ENCODE measurements at regions not wholly inside any gene's neighbourhood (a gene's known extent, or its start where the extent isn't known, plus 50 kb on each side); places are given as distances from the start of the nearest gene placed in this dataset.

DNA sequence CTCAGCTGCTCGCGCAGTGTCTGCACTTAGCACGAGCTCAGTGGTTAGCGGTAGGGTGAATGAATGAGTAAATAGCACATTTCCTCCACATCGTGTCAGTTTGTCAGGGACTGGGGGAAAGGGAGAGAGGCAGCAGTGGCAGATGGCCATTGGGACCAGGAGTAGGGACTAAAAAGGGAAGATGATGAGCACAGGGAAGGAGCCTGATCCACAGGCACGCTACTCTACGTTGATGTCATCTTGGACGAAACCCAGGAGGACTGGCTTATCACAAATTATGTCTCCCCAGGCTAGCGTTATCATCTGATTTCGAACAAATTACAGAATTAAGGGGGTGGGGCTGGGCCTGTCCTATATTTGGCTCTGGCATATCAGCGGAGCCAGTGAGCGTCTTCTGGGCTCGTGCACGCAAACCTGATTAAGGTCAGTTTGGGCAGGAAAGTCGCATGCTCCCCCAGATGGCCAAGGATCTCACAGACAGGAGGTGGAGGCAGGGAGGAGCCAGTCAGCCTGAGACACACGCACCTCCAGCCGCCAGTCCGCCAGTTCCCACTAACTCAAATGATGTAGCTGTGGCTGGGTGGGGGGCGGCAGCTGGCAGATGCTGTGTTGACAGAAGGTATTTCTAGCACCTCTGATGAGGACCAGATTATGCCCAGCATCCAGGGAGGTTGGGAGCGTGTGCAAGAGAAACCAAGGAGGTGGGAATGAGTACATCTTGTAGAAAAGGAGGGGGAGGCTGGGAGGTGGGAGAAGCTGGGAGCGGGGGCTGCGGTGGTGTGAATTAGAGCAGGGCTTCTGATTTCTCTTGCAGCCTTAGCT, 97.4 kb upstream of the PRDM11 start:
- Histone ChIP-seq H3K36me3 (ENCODE audit: control insufficient read depth, insufficient read depth, low read length) (no peaks in the 10 kb centered on the region), H3K9me3 (replicated peaks; ENCODE audit: control insufficient read depth, low read depth, low read length) (no peaks in the 10 kb centered on the region), H3K27me3 (ENCODE audit: control insufficient read depth, insufficient read depth, low read length) (no peaks in the 10 kb centered on the region), H3K4me1 (ENCODE audit: control insufficient read depth, insufficient read depth, low read length) (peaks cover 31% of the 10 kb centered on the region), H3K4me3 (ENCODE audit: low read length) (no peak overlapping the region), H3K27ac (ENCODE audit: low read length) (peak overlapping the region; percentile 68)
- peak; percentile 66 for DNase-seq
- WGBS (ENCODE audit: insufficient coverage), result 34% methylated on average over 9 of the region's 22 CpGs

- Histone ChIP-seq H3K27me3 (ENCODE audit: control insufficient read depth, insufficient read depth, low read length) (no peaks in the 10 kb centered on the region), H3K4me3 (ENCODE audit: low read length) (no peak overlapping the region), H3K36me3 (ENCODE audit: control insufficient read depth, insufficient read depth, low read length) (no peaks in the 10 kb centered on the region), H3K27ac (ENCODE audit: low read length) (no peak overlapping the region), H3K9me3 (replicated peaks; ENCODE audit: control insufficient read depth, low read depth, low read length) (no peaks in the 10 kb centered on the region), H3K4me1 (ENCODE audit: control insufficient read depth, insufficient read depth, low read length) (peaks cover 31% of the 10 kb centered on the region)
- no peak for DNase-seq
- 81% methylated on average over 4 of the region's 7 CpGs for WGBS (ENCODE audit: insufficient coverage)
Observed at GRCh38 chr11:45050111-45050510, 96.3 kb upstream of the PRDM11 start.

DNA sequence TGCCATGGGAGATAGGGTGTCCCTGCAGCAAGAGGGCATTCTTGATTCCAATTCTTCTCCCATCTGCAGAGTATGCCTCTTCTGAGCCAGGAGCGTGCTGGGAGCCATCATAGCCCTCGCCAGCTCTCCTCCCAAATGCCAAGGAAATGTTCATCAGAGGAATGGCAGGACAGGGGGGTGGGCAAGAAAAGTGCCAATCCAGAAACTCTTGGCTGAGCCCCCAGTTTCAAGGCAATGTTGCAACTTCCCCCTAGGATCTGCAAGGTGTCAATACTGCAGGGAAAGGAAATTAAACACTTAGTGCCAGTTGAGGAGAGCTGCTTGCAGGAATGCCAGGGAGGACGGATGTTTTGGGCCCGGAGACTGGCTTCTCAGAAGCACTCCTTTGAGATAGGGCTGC, 94.8 kb upstream of the PRDM11 start:
- H3K27me3 ChIP-seq (ENCODE audit: control insufficient read depth, insufficient read depth, low read length), result no peaks in the 10 kb centered on the region
- H3K27ac ChIP-seq (ENCODE audit: low read length), result no peak overlapping the region
- H3K9me3 ChIP-seq (replicated peaks; ENCODE audit: control insufficient read depth, low read depth, low read length), result no peaks in the 10 kb centered on the region
- H3K4me3 ChIP-seq (ENCODE audit: low read length), result no peak overlapping the region
- peaks cover 26% of the 10 kb centered on the region for H3K4me1 ChIP-seq (ENCODE audit: control insufficient read depth, insufficient read depth, low read length)
- DNase-seq, result no peak
- 58% methylated on average over 2 of the region's 4 CpGs for WGBS (ENCODE audit: insufficient coverage)
- no peaks in the 10 kb centered on the region for H3K36me3 ChIP-seq (ENCODE audit: control insufficient read depth, insufficient read depth, low read length)

GRCh38 chr11:45052361-45052760, 94.1 kb upstream of the PRDM11 start:
- no peaks in the 10 kb centered on the region for H3K9me3 ChIP-seq (replicated peaks; ENCODE audit: control insufficient read depth, low read depth, low read length)
- no peaks in the 10 kb centered on the region for H3K36me3 ChIP-seq (ENCODE audit: control insufficient read depth, insufficient read depth, low read length)
- H3K4me1 ChIP-seq (ENCODE audit: control insufficient read depth, insufficient read depth, low read length), result peaks cover 23% of the 10 kb centered on the region
- H3K27me3 ChIP-seq (ENCODE audit: control insufficient read depth, insufficient read depth, low read length), result no peaks in the 10 kb centered on the region
- no peak overlapping the region for H3K27ac ChIP-seq (ENCODE audit: low read length)
- DNase-seq, result no peak
- 96% methylated on average over 4 of the region's 6 CpGs for WGBS (ENCODE audit: insufficient coverage)
- H3K4me3 ChIP-seq (ENCODE audit: low read length), result no peak overlapping the region

DNA sequence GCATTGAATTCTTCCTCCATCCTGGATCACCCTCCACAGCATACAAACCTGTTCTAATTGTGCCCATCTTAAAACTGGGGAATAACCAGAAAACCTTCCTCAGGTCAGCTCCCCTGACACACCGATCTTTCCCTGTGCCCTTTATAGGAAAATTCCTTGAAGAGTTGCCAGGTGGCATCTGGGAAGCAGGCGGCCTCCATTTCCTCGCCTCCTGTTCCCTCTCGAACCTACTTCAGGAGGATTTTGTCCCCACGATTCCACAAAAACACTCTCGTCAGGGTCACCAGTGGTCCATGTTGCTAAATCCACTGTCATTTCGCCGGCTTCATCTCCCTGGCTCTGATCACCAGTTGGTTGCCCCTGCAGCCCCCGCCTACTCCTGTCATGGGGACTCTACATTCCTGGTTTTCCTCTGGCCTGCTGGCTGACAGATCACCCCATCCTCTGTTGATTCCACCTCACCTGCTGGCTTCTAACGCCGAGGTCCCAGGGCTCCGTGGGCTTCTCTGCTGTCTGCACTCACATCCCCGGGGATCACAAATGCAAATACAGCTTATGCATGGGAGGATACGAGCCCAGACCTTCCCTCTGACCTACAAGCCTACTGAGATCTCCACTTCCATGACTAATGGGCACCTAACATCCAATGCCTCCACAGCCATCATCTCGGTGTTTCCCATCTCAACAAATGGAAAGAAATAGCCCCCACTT, 92.5 kb upstream of the PRDM11 start:
- WGBS (ENCODE audit: insufficient coverage), result 74% methylated on average over 11 of the region's 15 CpGs
- Histone ChIP-seq H3K36me3 (ENCODE audit: control insufficient read depth, insufficient read depth, low read length) (no peaks in the 10 kb centered on the region), H3K27ac (ENCODE audit: low read length) (no peak overlapping the region), H3K27me3 (ENCODE audit: control insufficient read depth, insufficient read depth, low read length) (no peaks in the 10 kb centered on the region), H3K4me3 (ENCODE audit: low read length) (no peak overlapping the region), H3K9me3 (replicated peaks; ENCODE audit: control insufficient read depth, low read depth, low read length) (no peaks in the 10 kb centered on the region), H3K4me1 (ENCODE audit: control insufficient read depth, insufficient read depth, low read length) (peaks cover 27% of the 10 kb centered on the region)
- no peak for DNase-seq

GRCh38 chr11:45054956-45055355, 91.5 kb upstream of the PRDM11 start:
- H3K27me3 ChIP-seq (ENCODE audit: control insufficient read depth, insufficient read depth, low read length), result no peaks in the 10 kb centered on the region
- no peak for DNase-seq
- no peak overlapping the region for H3K27ac ChIP-seq (ENCODE audit: low read length)
- no peaks in the 10 kb centered on the region for H3K9me3 ChIP-seq (replicated peaks; ENCODE audit: control insufficient read depth, low read depth, low read length)
- H3K4me3 ChIP-seq (ENCODE audit: low read length), result no peak overlapping the region
- H3K4me1 ChIP-seq (ENCODE audit: control insufficient read depth, insufficient read depth, low read length), result peaks cover 20% of the 10 kb centered on the region
- H3K36me3 ChIP-seq (ENCODE audit: control insufficient read depth, insufficient read depth, low read length), result no peaks in the 10 kb centered on the region
- 85% methylated on average over 8 of the region's 8 CpGs for WGBS (ENCODE audit: insufficient coverage)

DNA sequence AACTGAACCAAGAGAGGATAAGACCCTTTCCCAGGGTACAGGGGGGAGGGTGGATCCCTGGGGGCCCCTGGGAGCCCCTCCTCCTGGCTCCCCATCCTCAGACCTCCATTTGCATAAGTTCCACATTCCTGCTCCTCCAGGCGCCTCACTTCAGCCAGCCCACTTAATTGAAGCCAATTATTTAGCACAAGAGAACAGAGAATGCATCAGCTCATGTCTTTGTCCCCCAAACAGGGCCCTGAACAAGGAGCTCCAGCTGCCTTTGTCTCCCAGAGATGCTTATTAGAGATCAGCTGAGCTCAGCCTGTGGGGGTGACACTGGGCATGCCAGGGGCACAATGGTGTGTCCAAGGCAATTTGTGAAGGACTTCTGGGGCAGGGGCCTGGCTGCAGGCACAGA, 89.9 kb upstream of the PRDM11 start:
- H3K4me1 ChIP-seq (ENCODE audit: control insufficient read depth, insufficient read depth, low read length), result peaks cover 20% of the 10 kb centered on the region
- no peak for DNase-seq
- H3K27ac ChIP-seq (ENCODE audit: low read length), result no peak overlapping the region
- 50% methylated on average over 1 of the region's 1 CpG for WGBS (ENCODE audit: insufficient coverage)
- H3K36me3 ChIP-seq (ENCODE audit: control insufficient read depth, insufficient read depth, low read length), result no peaks in the 10 kb centered on the region
- no peaks in the 10 kb centered on the region for H3K27me3 ChIP-seq (ENCODE audit: control insufficient read depth, insufficient read depth, low read length)
- no peaks in the 10 kb centered on the region for H3K9me3 ChIP-seq (replicated peaks; ENCODE audit: control insufficient read depth, low read depth, low read length)
- H3K4me3 ChIP-seq (ENCODE audit: low read length), result no peak overlapping the region

DNA sequence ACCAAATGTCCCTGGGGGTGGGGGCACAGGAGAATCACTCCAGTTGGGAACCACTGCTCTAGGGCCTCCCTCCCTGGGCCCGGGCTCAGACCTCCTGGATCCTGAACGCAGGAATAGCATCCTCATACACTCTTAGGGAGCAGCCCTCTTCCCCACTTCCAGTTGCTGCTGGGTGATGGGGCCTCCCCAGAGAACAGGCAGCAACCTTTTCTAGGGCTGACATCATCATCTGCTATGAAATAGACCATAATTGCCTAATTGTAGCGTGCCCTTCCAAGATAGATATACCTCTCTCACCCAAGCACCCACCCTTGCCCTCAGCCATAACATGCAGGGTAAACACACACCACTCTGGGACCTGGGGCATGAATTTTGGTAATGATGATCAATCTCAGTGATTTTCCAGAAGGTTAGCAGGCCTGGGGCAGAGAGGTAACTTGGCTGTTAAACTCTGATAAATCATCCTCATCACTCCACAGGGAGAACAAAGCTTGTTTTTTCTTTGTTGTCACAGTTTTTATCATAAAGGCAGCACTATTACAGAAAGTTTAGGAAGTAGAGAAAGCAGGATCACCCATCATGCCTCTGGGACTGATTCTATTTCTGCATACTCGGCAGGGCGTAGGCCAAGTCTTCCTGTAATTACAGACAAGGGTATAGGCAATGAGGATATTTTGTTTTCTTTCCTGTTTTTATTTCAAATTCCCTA, 88.3 kb upstream of the PRDM11 start:
- no peaks in the 10 kb centered on the region for H3K36me3 ChIP-seq (ENCODE audit: control insufficient read depth, insufficient read depth, low read length)
- 83% methylated on average over 2 of the region's 5 CpGs for WGBS (ENCODE audit: insufficient coverage)
- H3K9me3 ChIP-seq (replicated peaks; ENCODE audit: control insufficient read depth, low read depth, low read length), result no peaks in the 10 kb centered on the region
- H3K27me3 ChIP-seq (ENCODE audit: control insufficient read depth, insufficient read depth, low read length), result no peaks in the 10 kb centered on the region
- peak overlapping the region; percentile 59 for H3K27ac ChIP-seq (ENCODE audit: low read length)
- peak; percentile 52 for DNase-seq
- peaks cover 18% of the 10 kb centered on the region for H3K4me1 ChIP-seq (ENCODE audit: control insufficient read depth, insufficient read depth, low read length)
- no peak overlapping the region for H3K4me3 ChIP-seq (ENCODE audit: low read length)

GRCh38 chr11:45058647-45058950, 87.8 kb upstream of the PRDM11 start:
- Histone ChIP-seq H3K4me3 (ENCODE audit: low read length) (no peak overlapping the region), H3K36me3 (ENCODE audit: control insufficient read depth, insufficient read depth, low read length) (no peaks in the 10 kb centered on the region), H3K9me3 (replicated peaks; ENCODE audit: control insufficient read depth, low read depth, low read length) (peaks cover 5% of the 10 kb centered on the region), H3K4me1 (ENCODE audit: control insufficient read depth, insufficient read depth, low read length) (peaks cover 13% of the 10 kb centered on the region), H3K27ac (ENCODE audit: low read length) (peak overlapping the region; percentile 62), H3K27me3 (ENCODE audit: control insufficient read depth, insufficient read depth, low read length) (no peaks in the 10 kb centered on the region)
- no peak for DNase-seq
- 83% methylated on average over 1 of the region's 3 CpGs for WGBS (ENCODE audit: insufficient coverage)

DNA sequence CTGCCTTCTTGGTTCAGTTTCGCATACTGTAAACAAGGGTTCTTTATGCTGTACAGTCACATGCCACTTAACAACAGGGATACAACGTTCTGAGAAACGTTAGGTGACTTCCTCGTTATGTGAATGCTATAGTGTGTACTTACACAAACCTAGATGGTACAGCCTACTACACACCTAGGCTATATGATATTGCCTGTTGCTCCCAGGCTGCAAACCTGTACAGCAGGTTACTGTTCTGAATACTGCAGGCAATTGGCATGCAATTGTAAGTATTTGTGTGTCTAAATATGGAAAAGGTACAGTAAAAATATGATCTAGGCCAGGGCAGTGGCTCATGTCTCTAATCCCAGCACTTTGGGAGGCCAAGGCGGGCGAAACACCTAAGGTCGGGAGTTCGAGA, 85.7 kb upstream of the PRDM11 start:
- no peak for DNase-seq
- 83% methylated on average over 1 of the region's 8 CpGs for WGBS (ENCODE audit: insufficient coverage)

More for the DNA sequence above, 85.7 kb upstream of the PRDM11 start:
- Histone ChIP-seq H3K4me1 (ENCODE audit: control insufficient read depth, insufficient read depth, low read length) (peaks cover 13% of the 10 kb centered on the region), H3K4me3 (ENCODE audit: low read length) (no peak overlapping the region), H3K36me3 (ENCODE audit: control insufficient read depth, insufficient read depth, low read length) (no peaks in the 10 kb centered on the region), H3K9me3 (replicated peaks; ENCODE audit: control insufficient read depth, low read depth, low read length) (peaks cover 11% of the 10 kb centered on the region), H3K27ac (ENCODE audit: low read length) (no peak overlapping the region), H3K27me3 (ENCODE audit: control insufficient read depth, insufficient read depth, low read length) (no peaks in the 10 kb centered on the region)
